IPS-NIHi7 (cell line): ENCODE measurements at regions not wholly inside any gene's neighbourhood (a gene's known extent, or its start where the extent isn't known, plus 50 kb on each side); places are given as distances from the start of the nearest gene placed in this dataset.

Experiments used
- DNase-seq: peaks from one replicate; pipeline ENCODE4 v3.0.0; 2012; ENCODE audit warnings: mixed read lengths; ENCODE audit errors: extremely low spot score

- no peak for DNase-seq
Observed at GRCh38 chr5:31137676-31138075, 55.8 kb upstream of the CDH6 start.

- no peak for DNase-seq
Observed at GRCh38 chr5:31135542-31135941, 57.9 kb upstream of the CDH6 start.

- DNase-seq, result no peak
Observed at GRCh38 chr5:31133488-31133887, 60.0 kb upstream of the CDH6 start.

- no peak for DNase-seq
Observed at GRCh38 chr5:31131381-31131891, 62.0 kb upstream of the CDH6 start.

- DNase-seq, result no peak
Observed at GRCh38 chr5:31130676-31131075, 62.8 kb upstream of the CDH6 start.

GRCh38 chr5:31124651-31125305, 68.7 kb upstream of the CDH6 start:
- DNase-seq, result no peak

- no peak for DNase-seq
Observed at GRCh38 chr5:31124026-31124425, 69.5 kb upstream of the CDH6 start.

- DNase-seq, result no peak
Observed at GRCh38 chr5:31122998-31123951, 70.2 kb upstream of the CDH6 start.

- DNase-seq, result no peak
Observed at GRCh38 chr5:31121224-31121623, 72.3 kb upstream of the CDH6 start.

GRCh38 chr5:31120642-31120948, 72.9 kb upstream of the CDH6 start:
- DNase-seq, result no peak

GRCh38 chr5:31119938-31120641, 73.4 kb upstream of the CDH6 start:
- no peak for DNase-seq

GRCh38 chr5:31116466-31117031, 76.9 kb upstream of the CDH6 start:
- DNase-seq, result no peak

GRCh38 chr5:31114817-31115216, 78.7 kb upstream of the CDH6 start:
- no peak for DNase-seq

GRCh38 chr5:31113666-31114350, 79.7 kb upstream of the CDH6 start:
- no peak for DNase-seq

- no peak for DNase-seq
Observed at GRCh38 chr5:31113101-31113500, 80.4 kb upstream of the CDH6 start.

- peak; percentile 29 for DNase-seq
Observed at GRCh38 chr5:31107091-31107518, 86.4 kb upstream of the CDH6 start.

GRCh38 chr5:31106691-31107090, 86.8 kb upstream of the CDH6 start:
- no peak for DNase-seq

- DNase-seq, result no peak
Observed at GRCh38 chr5:31106278-31106677, 87.2 kb upstream of the CDH6 start.

GRCh38 chr5:31104775-31105174, 88.7 kb upstream of the CDH6 start:
- DNase-seq, result no peak

GRCh38 chr5:31100781-31101310, 92.6 kb upstream of the CDH6 start:
- DNase-seq, result no peak

- DNase-seq, result no peak
Observed at GRCh38 chr5:31100047-31100575, 93.4 kb upstream of the CDH6 start.
